H9 (cell line): ENCODE measurements at regions not wholly inside any gene's neighbourhood (a gene's known extent, or its start where the extent isn't known, plus 50 kb on each side); places are given as distances from the start of the nearest gene placed in this dataset.

Source experiments
- DNase-seq: peaks from one replicate; pipeline ENCODE4 v3.0.0-alpha.2; 2017
- H2AFZ ChIP-seq: one replicate; pipeline ENCODE4 v1.6.1; 2013; ENCODE audit warnings: mild to moderate bottlenecking, low read length, control low read depth, moderate library complexity
- H2AK5ac ChIP-seq: 2 replicates; pipeline ENCODE4 v1.6.1; 2013; ENCODE audit warnings: low read length, control low read depth, mixed read lengths; ENCODE audit not compliant: insufficient read length
- H2BK120ac ChIP-seq: one replicate; pipeline ENCODE4 v1.6.1; 2013; ENCODE audit warnings: low read depth, mild to moderate bottlenecking, low read length, control low read depth, inconsistent platforms; ENCODE audit not compliant: poor library complexity, severe bottlenecking
- H2BK12ac ChIP-seq: 2 replicates; pipeline ENCODE4 v1.6.1; 2013; ENCODE audit warnings: low read length, control low read depth, mixed read lengths, low read depth; ENCODE audit not compliant: insufficient read length
- H2BK15ac ChIP-seq: 2 replicates; pipeline ENCODE4 v1.6.1; 2013; ENCODE audit warnings: low read depth, low read length, control low read depth
- H2BK20ac ChIP-seq: one replicate; pipeline ENCODE4 v1.6.1; 2013; ENCODE audit warnings: low read depth, mild to moderate bottlenecking, low read length, control low read depth, inconsistent platforms; ENCODE audit not compliant: poor library complexity, severe bottlenecking
- H2BK5ac ChIP-seq: 2 replicates; pipeline ENCODE4 v1.6.1; 2013; ENCODE audit warnings: low read length, control low read depth, mixed read lengths; ENCODE audit not compliant: insufficient read length
- H3K14ac ChIP-seq: 2 replicates; pipeline ENCODE4 v1.6.1; 2013; ENCODE audit warnings: low read length, control low read depth; ENCODE audit not compliant: insufficient read depth
- H3K18ac ChIP-seq: 2 replicates; pipeline ENCODE4 v1.6.1; 2013; ENCODE audit warnings: low read depth, mild to moderate bottlenecking, mixed read lengths, low read length, control low read depth; ENCODE audit not compliant: insufficient read length
- H3K23ac ChIP-seq: 2 replicates; pipeline ENCODE4 v1.6.1; 2013; ENCODE audit warnings: low read length, control low read depth, mixed read lengths, low read depth; ENCODE audit not compliant: insufficient read length
- H3K23me2 ChIP-seq: 2 replicates; pipeline ENCODE4 v1.6.1; 2013; ENCODE audit warnings: low read depth, mild to moderate bottlenecking, mixed read lengths, low read length, control low read depth; ENCODE audit not compliant: insufficient read length, poor library complexity, severe bottlenecking
- H3K27ac ChIP-seq: 2 replicates; pipeline ENCODE4 v1.5.1; 2013; ENCODE audit warnings: low read length, control low read depth, mixed read lengths, low read depth; ENCODE audit not compliant: insufficient read length
- H3K27me3 ChIP-seq: 2 replicates; pipeline ENCODE4 v1.6.1; 2013; ENCODE audit warnings: low read length, control low read depth, inconsistent platforms; ENCODE audit not compliant: insufficient read depth
- H3K4ac ChIP-seq: 2 replicates; pipeline ENCODE4 v1.6.1; 2013; ENCODE audit warnings: low read depth, mild to moderate bottlenecking, control low read depth, inconsistent platforms, low read length, moderate library complexity
- H3K4me1 ChIP-seq: 2 replicates; pipeline ENCODE4 v1.6.1; 2013; ENCODE audit warnings: low read length, control low read depth, inconsistent platforms; ENCODE audit not compliant: insufficient read depth
- H3K4me2 ChIP-seq: 2 replicates; pipeline ENCODE4 v1.6.1; 2013; ENCODE audit warnings: low read length, control low read depth, mixed read lengths; ENCODE audit not compliant: insufficient read length, insufficient read depth
- H3K56ac ChIP-seq: 2 replicates; pipeline ENCODE4 v1.6.1; 2013; ENCODE audit warnings: low read depth, mild to moderate bottlenecking, mixed read lengths, low read length, control low read depth; ENCODE audit not compliant: insufficient read length
- H3K79me1 ChIP-seq: 2 replicates; pipeline ENCODE4 v1.6.1; 2013; ENCODE audit warnings: low read depth, mild to moderate bottlenecking, moderate library complexity, low read length, control low read depth, inconsistent platforms; ENCODE audit not compliant: insufficient read depth, poor library complexity, severe bottlenecking
- H3K79me2 ChIP-seq: 2 replicates; pipeline ENCODE4 v1.6.1; 2013; ENCODE audit warnings: low read length, control low read depth, inconsistent platforms; ENCODE audit not compliant: insufficient read depth
- H3K9ac ChIP-seq: 2 replicates; pipeline ENCODE4 v1.6.1; 2013; ENCODE audit warnings: low read length, control low read depth, mixed read lengths; ENCODE audit not compliant: insufficient read length; ENCODE audit errors: extremely low read depth
- H3K9me3 ChIP-seq: one replicate; pipeline ENCODE4 v1.6.1; 2013; ENCODE audit warnings: low read depth, low read length, inconsistent platforms; ENCODE audit not compliant: control insufficient read depth
- H3T11ph ChIP-seq: one replicate; pipeline ENCODE4 v1.6.1; 2013; ENCODE audit warnings: mild to moderate bottlenecking, low read length, control low read depth, inconsistent platforms
- H4K20me1 ChIP-seq: one replicate; pipeline ENCODE4 v1.6.1; 2013; ENCODE audit not compliant: control insufficient read depth, insufficient read length, insufficient read depth
- H4K5ac ChIP-seq: 2 replicates; pipeline ENCODE4 v1.6.1; 2013; ENCODE audit warnings: low read depth, mild to moderate bottlenecking, mixed read lengths, low read length, control low read depth; ENCODE audit not compliant: insufficient read length
- H4K8ac ChIP-seq: replicated peaks from 2 replicates; pipeline ENCODE4 v1.6.1; 2013; ENCODE audit warnings: low read length, control low read depth, mixed read lengths, low read depth; ENCODE audit not compliant: insufficient read length
- H4K91ac ChIP-seq: 2 replicates; pipeline ENCODE4 v1.6.1; 2013; ENCODE audit warnings: low read depth, mild to moderate bottlenecking, moderate library complexity, mixed read lengths, low read length, control low read depth; ENCODE audit not compliant: insufficient read length
- H3K27ac Mint-ChIP-seq, 3 experiments: 2 replicates in 2 of 3; 3 replicates in 1 of 3; pipeline ENCODE4 v1.8.0; 2020 to 2021; ENCODE audit warnings: mixed read lengths in 3 of 3, mild to moderate bottlenecking in 1 of 3, moderate library complexity in 1 of 3
- H3K27me3 Mint-ChIP-seq: 2 replicates; pipeline ENCODE4 v1.8.0; 2021; ENCODE audit warnings: low read depth, mild to moderate bottlenecking, moderate library complexity, mixed read lengths
- H3K36me3 Mint-ChIP-seq, 3 experiments: 2 replicates in 2 of 3; 3 replicates in 1 of 3; pipeline ENCODE4 v1.8.0; 2020 to 2021; ENCODE audit warnings: low read depth in 3 of 3, mixed read lengths in 3 of 3; ENCODE audit not compliant: insufficient read depth in 1 of 3
- H3K4me1 Mint-ChIP-seq, 2 experiments: 2 replicates each; pipeline ENCODE4 v1.8.0; 2020; ENCODE audit warnings: mixed read lengths in 2 of 2
- H3K4me3 Mint-ChIP-seq, 2 experiments: 2 replicates in 1 of 2; 3 replicates in 1 of 2; pipeline ENCODE4 v1.8.0; 2020 to 2021; ENCODE audit warnings: mild to moderate bottlenecking in 2 of 2, mixed read lengths in 2 of 2, moderate library complexity in 1 of 2
- H3K9me3 Mint-ChIP-seq, 2 experiments: 2 replicates in 1 of 2; 3 replicates in 1 of 2; pipeline ENCODE4 v1.8.0; 2020; ENCODE audit warnings: mild to moderate bottlenecking in 2 of 2, mixed read lengths in 2 of 2, moderate library complexity in 1 of 2
- WGBS: extraction: QIAGEN DNeasy Blood & Tissue Kit; methylation state at CpG from one replicate; pipeline ENCODE4 v1.1.7; 2013; ENCODE audit warnings: missing lambda C conversion rate, low lambda C conversion rate, mixed read lengths; ENCODE audit not compliant: insufficient read length; ENCODE audit errors: extremely low coverage; 5-methylcytosine and 5-hydroxymethylcytosine counted together
- TF ChIP-seq, protein P1 (sequence below): fragments of 200-600 bp; sonication (generic); conservative IDR thresholded peaks from 3 replicates; pipeline ENCODE4 v1.8.0; 2021; ENCODE audit warnings: antibody characterized with exemption, mild to moderate bottlenecking

- Histone ChIP-seq H2BK20ac (no peak overlapping the region), H3K27me3 (no peaks in the 10 kb centered on the region), H4K91ac (no peak overlapping the region), H3K4me1 (peaks cover 10% of the 10 kb centered on the region; the same call in 1 of the 2 replicates), H3K79me1 (no peaks in the 10 kb centered on the region), H2BK5ac (no peak overlapping the region), H3K4ac (no peak overlapping the region), H3K9me3 (no peaks in the 10 kb centered on the region), H2AK5ac (no peak overlapping the region), H3K23me2 (no peaks in the 10 kb centered on the region), H3K9ac (no peak overlapping the region), H3K4me2 (no peak overlapping the region), H3K23ac (no peak overlapping the region), H3K18ac (no peak overlapping the region), H4K8ac (no peak overlapping the region), H4K5ac (no peak overlapping the region), H3K79me2 (no peaks in the 10 kb centered on the region), H2AFZ (no peak overlapping the region), H3K27ac (no peak overlapping the region), H2BK15ac (no peak overlapping the region), H2BK120ac (no peak overlapping the region), H2BK12ac (no peak overlapping the region), H3K56ac (no peak overlapping the region), H3K14ac (no peak overlapping the region), H4K20me1 (no peaks in the 10 kb centered on the region), H3T11ph (no peak overlapping the region)
- no CpG with 5 or more reads among the region's 1 CpG for WGBS
- Mint-ChIP-seq H3K27ac (no peak overlapping the region), H3K27me3 (no peaks in the 10 kb centered on the region), H3K4me3 (no peak overlapping the region), H3K36me3 (peaks cover 8 to 11% (median 9%) of the 10 kb centered on the region in 3 experiments), H3K9me3 (peaks cover 9 to 11% of the 10 kb centered on the region in 2 experiments), H3K4me1 (peaks cover 43 to 50% of the 10 kb centered on the region in 2 experiments)
- DNase-seq = no peak
- TF ChIP-seq, protein P1, sequence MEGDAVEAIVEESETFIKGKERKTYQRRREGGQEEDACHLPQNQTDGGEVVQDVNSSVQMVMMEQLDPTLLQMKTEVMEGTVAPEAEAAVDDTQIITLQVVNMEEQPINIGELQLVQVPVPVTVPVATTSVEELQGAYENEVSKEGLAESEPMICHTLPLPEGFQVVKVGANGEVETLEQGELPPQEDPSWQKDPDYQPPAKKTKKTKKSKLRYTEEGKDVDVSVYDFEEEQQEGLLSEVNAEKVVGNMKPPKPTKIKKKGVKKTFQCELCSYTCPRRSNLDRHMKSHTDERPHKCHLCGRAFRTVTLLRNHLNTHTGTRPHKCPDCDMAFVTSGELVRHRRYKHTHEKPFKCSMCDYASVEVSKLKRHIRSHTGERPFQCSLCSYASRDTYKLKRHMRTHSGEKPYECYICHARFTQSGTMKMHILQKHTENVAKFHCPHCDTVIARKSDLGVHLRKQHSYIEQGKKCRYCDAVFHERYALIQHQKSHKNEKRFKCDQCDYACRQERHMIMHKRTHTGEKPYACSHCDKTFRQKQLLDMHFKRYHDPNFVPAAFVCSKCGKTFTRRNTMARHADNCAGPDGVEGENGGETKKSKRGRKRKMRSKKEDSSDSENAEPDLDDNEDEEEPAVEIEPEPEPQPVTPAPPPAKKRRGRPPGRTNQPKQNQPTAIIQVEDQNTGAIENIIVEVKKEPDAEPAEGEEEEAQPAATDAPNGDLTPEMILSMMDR = no peak
These were observed 87.9 kb upstream of the SPRY1 start for GRCh38 chr4:123308667-123309066.
